Osteocyte (in vitro differentiated cells): ENCODE measurements at regions not wholly inside any gene's neighbourhood (a gene's known extent, or its start where the extent isn't known, plus 50 kb on each side); places are given as distances from the start of the nearest gene placed in this dataset.

Experiments used
- DNase-seq: peaks from one replicate; pipeline ENCODE4 v3.0.0; 2021; ENCODE audit warnings: mixed read lengths; ENCODE audit not compliant: unreplicated experiment; ENCODE audit errors: extremely low spot score
- H3K27ac Mint-ChIP-seq: one replicate; pipeline ENCODE4 v1.8.0; 2021; ENCODE audit warnings: mild to moderate bottlenecking, mixed read lengths; ENCODE audit not compliant: unreplicated experiment
- H3K27me3 Mint-ChIP-seq: one replicate; pipeline ENCODE4 v1.8.0; 2021; ENCODE audit warnings: mixed read lengths; ENCODE audit not compliant: unreplicated experiment
- H3K36me3 Mint-ChIP-seq: one replicate; pipeline ENCODE4 v1.8.0; 2021; ENCODE audit warnings: mixed read lengths; ENCODE audit not compliant: unreplicated experiment
- H3K4me1 Mint-ChIP-seq: one replicate; pipeline ENCODE4 v1.8.0; 2021; ENCODE audit warnings: mixed read lengths; ENCODE audit not compliant: unreplicated experiment
- H3K4me3 Mint-ChIP-seq: one replicate; pipeline ENCODE4 v1.8.0; 2021; ENCODE audit warnings: mild to moderate bottlenecking, moderate library complexity, mixed read lengths; ENCODE audit not compliant: unreplicated experiment
- H3K9me3 Mint-ChIP-seq: one replicate; pipeline ENCODE4 v1.8.0; 2021; ENCODE audit warnings: mixed read lengths; ENCODE audit not compliant: unreplicated experiment
- CTCF ChIP-seq: fragments of 200-600 bp; sonication (generic); IDR thresholded peaks from 2 replicates; pipeline ENCODE4 v1.5.0; 2021; ENCODE audit warnings: antibody characterized with exemption, mild to moderate bottlenecking, moderate library complexity

DNA sequence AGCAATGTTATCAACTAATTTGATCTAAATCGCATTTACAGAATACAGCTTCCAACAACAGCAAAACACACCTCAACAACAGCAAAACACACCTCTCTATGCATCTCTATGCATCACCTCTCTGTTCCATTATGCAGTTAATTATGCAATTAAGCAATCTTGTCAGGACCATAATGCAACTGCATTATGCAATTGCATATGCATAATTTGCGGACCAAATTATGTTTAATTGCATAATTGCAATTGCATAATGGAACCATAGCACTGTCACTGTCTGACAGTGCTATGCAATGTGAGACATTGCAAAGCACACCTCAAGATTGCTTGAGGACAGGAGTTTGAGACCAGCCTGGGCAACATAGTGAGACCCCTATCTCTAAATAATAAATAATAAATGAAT, 80.4 kb upstream of the PRSS3 start:
- no peak for TF ChIP-seq CTCF
- H3K9me3 Mint-ChIP-seq = no peaks in the 10 kb centered on the region
- H3K36me3 Mint-ChIP-seq = no peaks in the 10 kb centered on the region
- DNase-seq = no peak
- H3K4me1 Mint-ChIP-seq = no peaks in the 10 kb centered on the region
- H3K27me3 Mint-ChIP-seq = peaks cover 64% of the 10 kb centered on the region
- H3K27ac Mint-ChIP-seq = no peak overlapping the region
- no peak overlapping the region for H3K4me3 Mint-ChIP-seq

DNA sequence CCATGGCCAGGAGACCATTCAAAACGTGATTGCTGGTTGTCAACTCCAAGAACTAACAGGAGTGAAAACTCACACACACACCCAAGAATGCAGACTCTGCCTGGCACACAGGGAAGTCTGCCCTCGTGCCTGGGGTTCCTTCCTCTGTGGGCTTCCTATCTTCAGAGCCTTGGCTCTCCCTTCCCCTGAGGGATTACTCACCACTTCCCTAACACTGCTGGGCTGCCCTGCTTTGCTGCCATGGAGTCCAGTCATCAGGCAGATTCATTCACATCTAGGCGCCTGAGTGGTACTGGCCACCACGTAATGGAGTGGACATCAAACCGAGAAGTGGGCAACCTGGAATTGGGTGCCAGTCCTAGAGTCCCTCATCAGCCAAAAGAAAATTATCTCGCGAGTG, 76.4 kb upstream of the PRSS3 start:
- H3K4me3 Mint-ChIP-seq = no peak overlapping the region
- H3K36me3 Mint-ChIP-seq = no peaks in the 10 kb centered on the region
- no peaks in the 10 kb centered on the region for H3K9me3 Mint-ChIP-seq
- H3K27me3 Mint-ChIP-seq = peaks cover 40% of the 10 kb centered on the region
- no peak overlapping the region for H3K27ac Mint-ChIP-seq
- no peak for TF ChIP-seq CTCF
- DNase-seq = no peak
- no peaks in the 10 kb centered on the region for H3K4me1 Mint-ChIP-seq

DNA sequence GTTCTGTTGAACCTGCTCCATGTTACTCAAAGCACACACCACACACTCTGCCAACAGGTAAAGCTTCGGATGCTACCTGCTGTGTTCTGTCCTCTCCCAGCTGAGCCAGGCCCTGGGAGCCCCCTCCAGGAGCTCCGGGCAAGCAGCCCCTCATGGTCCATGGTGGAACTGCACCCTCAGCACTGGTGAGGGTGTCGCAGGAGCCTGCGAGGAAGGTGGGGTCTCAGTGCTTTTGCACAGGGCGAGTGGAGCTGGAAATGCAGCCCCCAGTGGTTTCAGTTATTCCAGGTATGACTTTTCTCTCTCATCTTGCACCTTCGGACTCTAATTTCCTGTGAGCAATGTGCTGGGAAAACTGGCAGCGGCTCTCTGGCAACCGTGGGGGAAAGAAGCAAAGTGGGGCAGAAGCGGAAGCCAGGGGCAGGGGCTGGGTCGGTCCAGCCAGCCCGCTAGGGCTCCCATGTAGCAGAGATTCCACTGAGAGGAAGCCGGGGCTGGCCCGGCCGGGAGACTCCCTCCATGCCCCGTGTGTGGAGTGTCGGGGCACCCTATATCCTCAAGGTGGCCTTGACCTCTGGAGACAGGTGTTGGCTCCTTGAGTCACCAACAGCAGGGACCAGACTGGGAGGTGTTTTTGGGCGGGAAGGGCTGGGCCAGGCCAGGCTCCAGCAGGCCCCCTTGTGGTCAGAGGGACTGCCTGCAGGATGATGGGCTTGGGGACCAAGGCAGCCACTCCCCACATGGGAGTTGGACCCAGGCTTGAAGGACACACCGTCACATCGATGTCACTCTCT, 75.6 kb upstream of the PRSS3 start:
- no peak overlapping the region for H3K4me3 Mint-ChIP-seq
- peak; percentile 54 for TF ChIP-seq CTCF
- no peaks in the 10 kb centered on the region for H3K4me1 Mint-ChIP-seq
- H3K36me3 Mint-ChIP-seq = no peaks in the 10 kb centered on the region
- H3K27me3 Mint-ChIP-seq = peaks cover 43% of the 10 kb centered on the region
- H3K9me3 Mint-ChIP-seq = no peaks in the 10 kb centered on the region
- no peak overlapping the region for H3K27ac Mint-ChIP-seq
- no peak for DNase-seq

DNA sequence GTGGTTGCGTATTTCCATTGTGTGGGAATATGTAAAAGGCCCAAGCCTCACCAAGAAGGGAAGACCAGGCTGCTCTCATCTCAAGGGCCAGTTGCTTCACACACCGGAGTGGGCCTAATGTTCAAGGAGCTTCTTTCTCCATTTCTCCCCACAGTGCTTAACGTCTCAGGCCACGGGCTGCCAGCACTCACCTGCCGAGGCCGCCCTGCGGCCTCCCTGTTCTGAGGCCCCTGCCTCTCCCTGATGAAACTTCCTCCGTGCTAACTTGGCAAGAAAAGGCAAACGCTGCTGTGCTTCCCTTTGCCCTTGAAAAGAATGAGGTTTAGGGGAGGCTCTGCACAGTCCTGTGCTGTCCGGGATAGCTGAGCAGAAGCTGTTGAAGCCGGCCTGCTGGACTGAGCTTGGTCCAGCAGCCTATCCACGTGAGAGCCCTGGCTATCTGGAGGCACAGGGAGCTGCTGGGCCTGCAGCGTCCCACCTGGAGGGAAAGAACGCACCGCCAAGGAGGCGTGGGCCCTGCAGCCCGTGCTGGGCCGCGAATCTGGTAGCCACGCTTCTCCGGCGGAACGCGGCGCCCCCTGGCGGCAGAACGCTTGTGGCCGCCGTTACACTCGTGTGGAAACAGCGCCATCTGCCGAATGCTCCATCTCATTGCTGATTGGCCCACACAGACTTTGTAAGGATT, 73.5 kb upstream of the PRSS3 start:
- Mint-ChIP-seq H3K27ac (no peak overlapping the region), H3K9me3 (no peaks in the 10 kb centered on the region), H3K36me3 (no peaks in the 10 kb centered on the region), H3K4me3 (no peak overlapping the region), H3K4me1 (no peaks in the 10 kb centered on the region), H3K27me3 (peaks cover 45% of the 10 kb centered on the region)
- peak; percentile 100 for TF ChIP-seq CTCF
- peak; percentile 95 for DNase-seq

DNA sequence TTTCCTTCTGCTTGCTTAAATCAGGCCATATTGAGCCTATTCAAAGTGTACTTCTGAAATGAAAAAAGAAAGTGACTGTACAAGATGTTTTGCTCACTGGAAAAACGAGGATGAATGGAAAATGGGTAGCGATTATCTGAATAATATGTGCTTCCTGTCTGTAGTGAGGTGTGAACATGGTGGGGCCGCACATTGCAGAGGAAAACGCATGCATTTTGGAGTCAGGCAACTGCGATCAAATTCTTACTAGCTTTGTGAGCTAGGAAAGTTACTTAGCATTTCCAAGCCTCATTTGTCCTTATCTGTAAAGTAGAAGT, 73.0 kb upstream of the PRSS3 start:
- H3K4me3 Mint-ChIP-seq = no peak overlapping the region
- H3K27me3 Mint-ChIP-seq = peaks cover 45% of the 10 kb centered on the region
- TF ChIP-seq CTCF = no peak
- no peaks in the 10 kb centered on the region for H3K36me3 Mint-ChIP-seq
- no peaks in the 10 kb centered on the region for H3K9me3 Mint-ChIP-seq
- DNase-seq = no peak
- no peak overlapping the region for H3K27ac Mint-ChIP-seq
- H3K4me1 Mint-ChIP-seq = no peaks in the 10 kb centered on the region
